ENCODE measurements at regions not wholly inside any gene's neighbourhood (a gene's known extent, or its start where the extent isn't known, plus 50 kb on each side); places are given as distances from the start of the nearest gene placed in this dataset.
A peak's percentile ranks its signal among the peaks of the same experiment; 100 is the strongest.

DNA sequence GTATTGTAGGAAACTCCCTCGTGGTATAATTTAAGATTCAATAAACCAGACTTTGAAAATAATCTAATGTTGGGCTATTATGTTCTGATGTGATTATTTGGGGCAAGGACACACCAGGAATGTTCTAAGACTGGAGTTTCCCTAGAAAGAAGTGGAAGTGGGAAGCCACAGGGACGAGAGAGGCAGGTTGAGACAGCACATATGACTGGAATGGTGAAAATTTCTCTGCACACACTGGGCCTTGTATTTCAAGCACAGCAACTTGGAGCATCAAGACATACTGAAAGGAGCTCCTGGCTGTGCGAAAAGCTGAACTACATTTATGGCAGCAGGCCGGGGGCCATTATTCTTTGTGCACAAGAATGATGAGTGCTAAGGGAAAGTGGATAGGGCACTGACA, 98.2 kb downstream of the CETN3 start:
- ATAC-seq = no peak
- BruUV-seq (replicated peaks) = no TSS peak
- Histone ChIP-seq H3K9me3 (ENCODE audit: low read length) (no peaks in the 10 kb centered on the region), H3K36me3 (ENCODE audit: low read depth, low read length) (no peaks in the 10 kb centered on the region), H4K20me1 (ENCODE audit: low read length) (no peaks in the 10 kb centered on the region), H3K27me3 (ENCODE audit: low read length) (no peaks in the 10 kb centered on the region), H2AFZ (ENCODE audit: low read length) (no peak overlapping the region), H3K4me1 (ENCODE audit: insufficient read depth, low read length) (peaks cover 14% of the 10 kb centered on the region), H3K9ac (ENCODE audit: low read length) (no peak overlapping the region), H3K27ac (ENCODE audit: low read length) (no peak overlapping the region), H3K4me2 (ENCODE audit: low read length) (no peak overlapping the region), H3K79me2 (ENCODE audit: low read length) (no peaks in the 10 kb centered on the region), H3K9me2 (replicated peaks; ENCODE audit: low read length) (no peaks in the 10 kb centered on the region), H3F3A (ENCODE audit: low read length, unreplicated experiment) (no peaks in the 10 kb centered on the region), H3K4me3 (ENCODE audit: low read length) (no peak overlapping the region)
- POLR2A ChIA-PET (ENCODE audit: unreplicated experiment) = no interaction called here
- CTCF ChIA-PET = no interaction called here
- TF ChIP-seq EZH2phosphoT487 (IDR thresholded peaks at IDR 0.05; ENCODE audit: borderline replicate concordance, low read length) = no peak
- TF ChIP-seq, protein P1, sequence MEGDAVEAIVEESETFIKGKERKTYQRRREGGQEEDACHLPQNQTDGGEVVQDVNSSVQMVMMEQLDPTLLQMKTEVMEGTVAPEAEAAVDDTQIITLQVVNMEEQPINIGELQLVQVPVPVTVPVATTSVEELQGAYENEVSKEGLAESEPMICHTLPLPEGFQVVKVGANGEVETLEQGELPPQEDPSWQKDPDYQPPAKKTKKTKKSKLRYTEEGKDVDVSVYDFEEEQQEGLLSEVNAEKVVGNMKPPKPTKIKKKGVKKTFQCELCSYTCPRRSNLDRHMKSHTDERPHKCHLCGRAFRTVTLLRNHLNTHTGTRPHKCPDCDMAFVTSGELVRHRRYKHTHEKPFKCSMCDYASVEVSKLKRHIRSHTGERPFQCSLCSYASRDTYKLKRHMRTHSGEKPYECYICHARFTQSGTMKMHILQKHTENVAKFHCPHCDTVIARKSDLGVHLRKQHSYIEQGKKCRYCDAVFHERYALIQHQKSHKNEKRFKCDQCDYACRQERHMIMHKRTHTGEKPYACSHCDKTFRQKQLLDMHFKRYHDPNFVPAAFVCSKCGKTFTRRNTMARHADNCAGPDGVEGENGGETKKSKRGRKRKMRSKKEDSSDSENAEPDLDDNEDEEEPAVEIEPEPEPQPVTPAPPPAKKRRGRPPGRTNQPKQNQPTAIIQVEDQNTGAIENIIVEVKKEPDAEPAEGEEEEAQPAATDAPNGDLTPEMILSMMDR (conservative IDR thresholded peaks at IDR 0.05; ENCODE audit: low read depth, low read length) = no peak
- TF ChIP-seq EZH2 (IDR thresholded peaks at IDR 0.05; ENCODE audit: low read length, unreplicated experiment) = no peak
- DNase-seq = no peak
- intact Hi-C loops (cut with micrococcal nuclease) = no loop called here

DNA sequence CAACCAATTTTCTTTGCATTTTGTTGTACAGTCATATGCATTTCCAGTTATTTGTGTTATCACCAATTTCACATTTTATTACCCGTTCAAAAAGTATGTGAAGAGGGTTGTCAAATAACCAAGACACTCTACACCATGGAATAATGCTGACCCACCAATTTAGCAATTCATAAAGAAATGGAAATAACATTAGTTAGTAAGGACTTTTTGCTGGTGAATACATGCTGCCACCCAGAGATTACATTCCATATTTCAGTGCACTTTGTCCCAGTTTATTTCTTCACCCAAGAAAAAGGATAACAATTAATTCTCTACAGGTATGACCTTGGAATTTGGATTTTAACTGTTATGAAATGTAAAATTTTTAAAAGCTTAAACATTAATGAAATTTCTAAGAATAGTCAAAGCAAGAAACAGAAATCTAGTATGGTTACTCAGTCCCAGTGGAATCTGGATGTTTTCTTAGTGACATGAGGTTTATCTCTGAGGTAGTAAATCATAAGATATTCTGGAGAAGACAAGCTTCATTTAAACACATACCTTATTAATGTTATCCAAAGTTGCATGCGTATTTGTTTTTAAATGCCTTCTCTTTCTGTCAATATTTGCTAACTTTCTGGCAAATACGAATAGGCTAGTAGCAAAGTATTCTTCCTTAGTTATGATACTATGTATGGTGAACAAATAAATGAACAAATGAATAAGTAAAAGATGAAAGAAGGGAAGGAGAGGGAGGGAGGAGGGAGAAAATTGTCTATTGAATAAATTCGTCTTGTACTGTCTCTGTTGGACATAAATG, 100.6 kb downstream of the CETN3 start:
- no peaks in the 10 kb centered on the region for H3K36me3 ChIP-seq (ENCODE audit: low read depth, low read length)
- H4K20me1 ChIP-seq (ENCODE audit: low read length) = no peaks in the 10 kb centered on the region
- H3K9me2 ChIP-seq (replicated peaks; ENCODE audit: low read length) = no peaks in the 10 kb centered on the region
- BruUV-seq (replicated peaks) = no TSS peak
- H3K9ac ChIP-seq (ENCODE audit: low read length) = no peak overlapping the region
- peaks cover 14% of the 10 kb centered on the region for H3K4me1 ChIP-seq (ENCODE audit: insufficient read depth, low read length)
- H3K4me2 ChIP-seq (ENCODE audit: low read length) = peak overlapping the region; percentile 9
- no peaks in the 10 kb centered on the region for H3K9me3 ChIP-seq (ENCODE audit: low read length)
- intact Hi-C loops (cut with micrococcal nuclease) = loop anchor here (5.0 kb wide), 1 partner anchor 78 kb away; no protein-coding TSS in a partner anchor
- no peak overlapping the region for H3K4me3 ChIP-seq (ENCODE audit: low read length)
- no peaks in the 10 kb centered on the region for H3K27me3 ChIP-seq (ENCODE audit: low read length)
- H3K79me2 ChIP-seq (ENCODE audit: low read length) = no peaks in the 10 kb centered on the region
- no peaks in the 10 kb centered on the region for H3F3A ChIP-seq (ENCODE audit: low read length, unreplicated experiment)
- ATAC-seq = peak; percentile 87
- ChIA-PET POLR2A (ENCODE audit: unreplicated experiment) (interaction anchor here (0.6 to 0.7 kb wide), 2 partner anchors 27 to 48 kb away, joined by 3 to 4 read pairs; no protein-coding TSS in a partner anchor), CTCF (no interaction called here)
- TF ChIP-seq, protein P1 (conservative IDR thresholded peaks at IDR 0.05; ENCODE audit: low read depth, low read length) = no peak; the same call in 1 of the 2 replicates
- TF ChIP-seq EZH2 (IDR thresholded peaks at IDR 0.05; ENCODE audit: low read length, unreplicated experiment) (no peak), EZH2phosphoT487 (IDR thresholded peaks at IDR 0.05; ENCODE audit: borderline replicate concordance, low read length) (no peak)
- H3K27ac ChIP-seq (ENCODE audit: low read length) = no peak overlapping the region
- H2AFZ ChIP-seq (ENCODE audit: low read length) = no peak overlapping the region
- peak; percentile 69 for DNase-seq

- BruUV-seq (replicated peaks) = no TSS peak
- no peak for TF ChIP-seq EZH2 (IDR thresholded peaks at IDR 0.05; ENCODE audit: low read length, unreplicated experiment)
- TF ChIP-seq EZH2phosphoT487 (IDR thresholded peaks at IDR 0.05; ENCODE audit: borderline replicate concordance, low read length) = no peak
- TF ChIP-seq, protein P1 (conservative IDR thresholded peaks at IDR 0.05; ENCODE audit: low read depth, low read length) = no peak
- no peaks in the 10 kb centered on the region for H4K20me1 ChIP-seq (ENCODE audit: low read length)
- intact Hi-C loops (cut with micrococcal nuclease) = loop anchor here (5.0 kb wide), 1 partner anchor 80 kb away; no protein-coding TSS in a partner anchor
- CTCF ChIA-PET = no interaction called here
- H3K4me3 ChIP-seq (ENCODE audit: low read length) = no peak overlapping the region
- DNase-seq (no peak), ATAC-seq (no peak)
- no peak overlapping the region for H3K9ac ChIP-seq (ENCODE audit: low read length)
- no peak overlapping the region for H3K27ac ChIP-seq (ENCODE audit: low read length)
- no peaks in the 10 kb centered on the region for H3K27me3 ChIP-seq (ENCODE audit: low read length)
- H3F3A ChIP-seq (ENCODE audit: low read length, unreplicated experiment) = no peaks in the 10 kb centered on the region
- H3K9me2 ChIP-seq (replicated peaks; ENCODE audit: low read length) = no peaks in the 10 kb centered on the region
- no peaks in the 10 kb centered on the region for H3K36me3 ChIP-seq (ENCODE audit: low read depth, low read length)
- H3K79me2 ChIP-seq (ENCODE audit: low read length) = no peaks in the 10 kb centered on the region
- no peak overlapping the region for H3K4me2 ChIP-seq (ENCODE audit: low read length)
- POLR2A ChIA-PET (ENCODE audit: unreplicated experiment) = no interaction called here
- H3K4me1 ChIP-seq (ENCODE audit: insufficient read depth, low read length) = peaks cover 14% of the 10 kb centered on the region
- H3K9me3 ChIP-seq (ENCODE audit: low read length) = no peaks in the 10 kb centered on the region
- H2AFZ ChIP-seq (ENCODE audit: low read length) = no peak overlapping the region
These were observed 101.8 kb downstream of the CETN3 start for GRCh38 chr5:90307782-90308181.

Measured in PC-3 (cell line).